ENCODE measurements at regions not wholly inside any gene's neighbourhood (a gene's known extent, or its start where the extent isn't known, plus 50 kb on each side); places are given as distances from the start of the nearest gene placed in this dataset.

- TF ChIP-seq CTCF (IDR thresholded peaks at IDR 0.05) (no peak), EZH2 (IDR thresholded peaks at IDR 0.05) (no peak), EZH2phosphoT487 (IDR thresholded peaks at IDR 0.05) (no peak)
Measured at GRCh38 chr11:70810681-70811080, 412.4 kb downstream of the CTTN start.

All from neural progenitor cell (in vitro differentiated cells).